ENCODE measurements at regions not wholly inside any gene's neighbourhood (a gene's known extent, or its start where the extent isn't known, plus 50 kb on each side); places are given as distances from the start of the nearest gene placed in this dataset.

DNA sequence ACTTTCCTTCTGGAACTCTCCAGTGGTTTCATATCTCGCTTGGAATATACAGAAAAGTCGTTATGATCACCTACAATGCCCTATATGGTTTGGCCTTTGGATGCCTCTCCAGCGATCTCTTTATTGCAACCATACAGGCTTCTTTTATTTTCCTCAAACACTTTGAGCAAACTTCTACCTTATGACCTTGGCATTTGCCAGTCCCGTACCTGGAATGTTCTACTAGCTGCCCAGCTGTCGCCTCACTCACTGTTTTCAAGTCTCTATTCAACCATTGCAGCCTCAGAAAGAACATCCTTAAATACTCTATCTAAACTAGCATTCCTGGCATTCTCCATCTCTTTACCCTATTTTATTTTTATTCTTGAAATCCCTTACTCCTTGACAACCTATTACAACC lies 50.4 kb upstream of the NEDD9 start:
- no peak for TF ChIP-seq TAF1 (IDR thresholded peaks at IDR 0.05; ENCODE audit: borderline replicate concordance, low read depth, low read length)
- no peak for TF ChIP-seq RAD21 (IDR thresholded peaks at IDR 0.05; ENCODE audit: low read length)
- no peak for TF ChIP-seq ZBTB33 (IDR thresholded peaks at IDR 0.05; ENCODE audit: borderline replicate concordance, low read depth)
- TF ChIP-seq, protein P1, sequence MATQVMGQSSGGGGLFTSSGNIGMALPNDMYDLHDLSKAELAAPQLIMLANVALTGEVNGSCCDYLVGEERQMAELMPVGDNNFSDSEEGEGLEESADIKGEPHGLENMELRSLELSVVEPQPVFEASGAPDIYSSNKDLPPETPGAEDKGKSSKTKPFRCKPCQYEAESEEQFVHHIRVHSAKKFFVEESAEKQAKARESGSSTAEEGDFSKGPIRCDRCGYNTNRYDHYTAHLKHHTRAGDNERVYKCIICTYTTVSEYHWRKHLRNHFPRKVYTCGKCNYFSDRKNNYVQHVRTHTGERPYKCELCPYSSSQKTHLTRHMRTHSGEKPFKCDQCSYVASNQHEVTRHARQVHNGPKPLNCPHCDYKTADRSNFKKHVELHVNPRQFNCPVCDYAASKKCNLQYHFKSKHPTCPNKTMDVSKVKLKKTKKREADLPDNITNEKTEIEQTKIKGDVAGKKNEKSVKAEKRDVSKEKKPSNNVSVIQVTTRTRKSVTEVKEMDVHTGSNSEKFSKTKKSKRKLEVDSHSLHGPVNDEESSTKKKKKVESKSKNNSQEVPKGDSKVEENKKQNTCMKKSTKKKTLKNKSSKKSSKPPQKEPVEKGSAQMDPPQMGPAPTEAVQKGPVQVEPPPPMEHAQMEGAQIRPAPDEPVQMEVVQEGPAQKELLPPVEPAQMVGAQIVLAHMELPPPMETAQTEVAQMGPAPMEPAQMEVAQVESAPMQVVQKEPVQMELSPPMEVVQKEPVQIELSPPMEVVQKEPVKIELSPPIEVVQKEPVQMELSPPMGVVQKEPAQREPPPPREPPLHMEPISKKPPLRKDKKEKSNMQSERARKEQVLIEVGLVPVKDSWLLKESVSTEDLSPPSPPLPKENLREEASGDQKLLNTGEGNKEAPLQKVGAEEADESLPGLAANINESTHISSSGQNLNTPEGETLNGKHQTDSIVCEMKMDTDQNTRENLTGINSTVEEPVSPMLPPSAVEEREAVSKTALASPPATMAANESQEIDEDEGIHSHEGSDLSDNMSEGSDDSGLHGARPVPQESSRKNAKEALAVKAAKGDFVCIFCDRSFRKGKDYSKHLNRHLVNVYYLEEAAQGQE (IDR thresholded peaks at IDR 0.05; ENCODE audit: low read depth, low read length), result no peak
